Stomach (tissue), 4 donors: ENCODE measurements at regions not wholly inside any gene's neighbourhood (a gene's known extent, or its start where the extent isn't known, plus 50 kb on each side); places are given as distances from the start of the nearest gene placed in this dataset.

ENCODE experiments used
- EP300 ChIP-seq: sonication (generic); formaldehyde crosslinking; IDR thresholded peaks from one replicate; pipeline ENCODE4 v1.6.1; 2017; ENCODE audit warnings: antibody characterized with exemption
- POLR2A ChIP-seq, 4 donors: fragments of 450-650 bp; IDR thresholded peaks; one replicate each; pipeline ENCODE4 v1.6.1; 2016; ENCODE audit warnings: antibody characterized with exemption in 4 of 4, control low read depth in 2 of 4, mild to moderate bottlenecking in 1 of 4, moderate library complexity in 1 of 4
- POLR2AphosphoS5 ChIP-seq, 3 donors: sonication (generic); formaldehyde crosslinking; IDR thresholded peaks; one replicate each; pipeline ENCODE4 v1.6.1; 2016; ENCODE audit warnings: antibody characterized with exemption in 3 of 3
- TF ChIP-seq, protein P1 (sequence below), 7 experiments: fragments of 450-650 bp in 4 of 7; fragments of 200-600 bp in 3 of 7; sonication (generic) in 3 of 7; IDR thresholded peaks; one replicate each; pipeline ENCODE4 v1.5.1; 2016 to 2019; ENCODE audit warnings: antibody characterized with exemption in 7 of 7, control low read depth in 2 of 7, mild to moderate bottlenecking in 1 of 7

DNA sequence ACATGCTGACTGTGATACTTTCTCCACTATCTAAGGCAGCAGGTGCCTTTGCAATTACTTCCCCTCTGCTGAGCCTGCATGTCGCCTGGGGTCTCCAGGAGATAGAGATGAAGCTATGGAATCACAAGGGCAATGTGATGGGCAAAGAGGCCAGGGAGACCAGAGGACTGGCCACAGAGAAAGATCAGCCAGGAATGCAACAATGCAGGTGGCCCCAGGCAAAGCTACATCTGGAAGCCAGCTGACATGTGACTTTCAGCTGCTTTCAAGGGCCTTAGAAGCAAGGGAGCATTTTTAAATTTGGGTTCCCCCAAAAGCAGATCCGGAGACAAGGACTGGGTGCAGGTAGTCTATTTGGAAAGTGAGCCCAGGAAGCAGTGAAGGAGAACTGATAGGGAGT, 107.9 kb upstream of the SRSF6 start:
- TF ChIP-seq, protein P1, sequence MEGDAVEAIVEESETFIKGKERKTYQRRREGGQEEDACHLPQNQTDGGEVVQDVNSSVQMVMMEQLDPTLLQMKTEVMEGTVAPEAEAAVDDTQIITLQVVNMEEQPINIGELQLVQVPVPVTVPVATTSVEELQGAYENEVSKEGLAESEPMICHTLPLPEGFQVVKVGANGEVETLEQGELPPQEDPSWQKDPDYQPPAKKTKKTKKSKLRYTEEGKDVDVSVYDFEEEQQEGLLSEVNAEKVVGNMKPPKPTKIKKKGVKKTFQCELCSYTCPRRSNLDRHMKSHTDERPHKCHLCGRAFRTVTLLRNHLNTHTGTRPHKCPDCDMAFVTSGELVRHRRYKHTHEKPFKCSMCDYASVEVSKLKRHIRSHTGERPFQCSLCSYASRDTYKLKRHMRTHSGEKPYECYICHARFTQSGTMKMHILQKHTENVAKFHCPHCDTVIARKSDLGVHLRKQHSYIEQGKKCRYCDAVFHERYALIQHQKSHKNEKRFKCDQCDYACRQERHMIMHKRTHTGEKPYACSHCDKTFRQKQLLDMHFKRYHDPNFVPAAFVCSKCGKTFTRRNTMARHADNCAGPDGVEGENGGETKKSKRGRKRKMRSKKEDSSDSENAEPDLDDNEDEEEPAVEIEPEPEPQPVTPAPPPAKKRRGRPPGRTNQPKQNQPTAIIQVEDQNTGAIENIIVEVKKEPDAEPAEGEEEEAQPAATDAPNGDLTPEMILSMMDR (IDR thresholded peaks at IDR 0.05) = no peak
- no peak for TF ChIP-seq POLR2AphosphoS5 (IDR thresholded peaks at IDR 0.05)
- TF ChIP-seq POLR2A (IDR thresholded peaks at IDR 0.05) = no peak
- TF ChIP-seq EP300 = no peak
